B cell (primary cell): ENCODE measurements at regions not wholly inside any gene's neighbourhood (a gene's known extent, or its start where the extent isn't known, plus 50 kb on each side); places are given as distances from the start of the nearest gene placed in this dataset.

ENCODE experiments used
- EZH2 ChIP-seq: IDR thresholded peaks from 2 replicates; pipeline ENCODE4 v1.6.1; 2012; ENCODE audit warnings: borderline replicate concordance, low read depth, mild to moderate bottlenecking, moderate library complexity, low read length; ENCODE audit not compliant: insufficient read depth, poor library complexity, severe bottlenecking
- TF ChIP-seq, protein P1 (sequence below): fragments of 200-600 bp; IDR thresholded peaks from one replicate; pipeline ENCODE4 v1.8.0; 2022; ENCODE audit warnings: antibody characterized with exemption, mild to moderate bottlenecking

DNA sequence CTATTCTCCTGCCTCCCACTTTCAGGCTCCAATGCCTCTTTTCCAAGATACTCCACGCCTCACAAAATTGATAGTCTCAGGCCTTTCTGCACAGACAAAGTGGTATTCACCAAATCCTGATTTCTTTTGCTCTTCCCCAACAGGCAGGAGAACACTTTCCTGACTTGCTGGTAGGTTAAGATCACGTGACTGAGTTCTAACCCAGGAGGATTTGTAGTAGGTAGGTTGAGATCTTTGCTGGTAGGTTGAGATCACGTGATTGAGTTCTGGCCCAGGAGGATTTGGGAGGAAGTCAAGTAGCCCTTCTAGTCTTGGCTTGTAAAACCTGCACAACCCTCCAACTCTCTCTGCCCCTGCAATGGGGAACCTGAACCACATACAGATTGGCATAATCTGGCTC, 741.5 kb downstream of the TYW1 start:
- TF ChIP-seq, protein P1, sequence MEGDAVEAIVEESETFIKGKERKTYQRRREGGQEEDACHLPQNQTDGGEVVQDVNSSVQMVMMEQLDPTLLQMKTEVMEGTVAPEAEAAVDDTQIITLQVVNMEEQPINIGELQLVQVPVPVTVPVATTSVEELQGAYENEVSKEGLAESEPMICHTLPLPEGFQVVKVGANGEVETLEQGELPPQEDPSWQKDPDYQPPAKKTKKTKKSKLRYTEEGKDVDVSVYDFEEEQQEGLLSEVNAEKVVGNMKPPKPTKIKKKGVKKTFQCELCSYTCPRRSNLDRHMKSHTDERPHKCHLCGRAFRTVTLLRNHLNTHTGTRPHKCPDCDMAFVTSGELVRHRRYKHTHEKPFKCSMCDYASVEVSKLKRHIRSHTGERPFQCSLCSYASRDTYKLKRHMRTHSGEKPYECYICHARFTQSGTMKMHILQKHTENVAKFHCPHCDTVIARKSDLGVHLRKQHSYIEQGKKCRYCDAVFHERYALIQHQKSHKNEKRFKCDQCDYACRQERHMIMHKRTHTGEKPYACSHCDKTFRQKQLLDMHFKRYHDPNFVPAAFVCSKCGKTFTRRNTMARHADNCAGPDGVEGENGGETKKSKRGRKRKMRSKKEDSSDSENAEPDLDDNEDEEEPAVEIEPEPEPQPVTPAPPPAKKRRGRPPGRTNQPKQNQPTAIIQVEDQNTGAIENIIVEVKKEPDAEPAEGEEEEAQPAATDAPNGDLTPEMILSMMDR, result no peak
- no peak for TF ChIP-seq EZH2
